Psoas muscle (tissue), 7 donors: ENCODE measurements at regions not wholly inside any gene's neighbourhood (a gene's known extent, or its start where the extent isn't known, plus 50 kb on each side); places are given as distances from the start of the nearest gene placed in this dataset.

Experiments
- ATAC-seq, 4 donors: fragments of 200-7000 bp; cut with Tn5 transposase; one replicate each; pipeline ENCODE4 v1.9.1; 2020; ENCODE audit warnings: moderate library complexity in 3 of 4, mild to moderate bottlenecking in 2 of 4
- DNase-seq, 2 donors: peaks; one replicate each; pipeline ENCODE4 v3.0.0-alpha.2; 2020
- H3K27ac ChIP-seq: fragments of 200-600 bp; one replicate; pipeline ENCODE4 v1.8.0; 2022
- H3K27me3 ChIP-seq, 3 donors: fragments of 200-600 bp in 1 of 3; one replicate each; pipeline versions ENCODE4 v1.6.1 to v1.8.0; 2013 to 2022; ENCODE audit warnings: low read length in 2 of 3, mild to moderate bottlenecking in 2 of 3, moderate library complexity in 1 of 3; ENCODE audit not compliant: insufficient read depth in 3 of 3
- H3K36me3 ChIP-seq, 2 donors: fragments of 200-600 bp in 1 of 2; one replicate each; pipeline versions ENCODE4 v1.6.1 to v1.8.0; 2013 to 2022; ENCODE audit warnings: low read depth in 1 of 2, mild to moderate bottlenecking in 1 of 2, moderate library complexity in 1 of 2; ENCODE audit not compliant: insufficient read depth in 1 of 2
- H3K4me1 ChIP-seq: fragments of 200-600 bp; one replicate; pipeline ENCODE4 v1.8.0; 2022
- H3K4me3 ChIP-seq: fragments of 200-600 bp; one replicate; pipeline ENCODE4 v1.8.0; 2022; ENCODE audit warnings: mild to moderate bottlenecking
- H3K9me3 ChIP-seq: fragments of 200-600 bp; one replicate; pipeline ENCODE4 v1.8.0; 2022
- CTCF ChIP-seq: fragments of 200-600 bp; IDR thresholded peaks from one replicate; pipeline ENCODE4 v1.8.0; 2022; ENCODE audit warnings: antibody characterized with exemption
- WGBS, 3 donors: extraction: QIAGEN DNeasy Blood & Tissue Kit; methylation state at CpG; one replicate each; pipeline versions ENCODE4 v1.1.6 to v1.1.7; 2013; 5-methylcytosine and 5-hydroxymethylcytosine counted together
- intact Hi-C, 2 donors: fragments of 100-400 bp; cut with DNase I; formaldehyde crosslinking; loops; one replicate each; pipeline versions ENCODE4 v1.11.0 to v1.14.2; 2022
- donor health status: healthy with polysubstance abuse.
- donor health status: DM: no; HTN: no; CAD: no; lungs with moderate emphysema.
- donor health status: Bipolar disorder and iron deficiency.
- donor health status: healthy.
- donor health status: DM: yes; HTN: yes; CAD: no.
- donor health status: DM: no; HTN: no; CAD: no.
- donor health status: DM: yes; HTN: yes; CAD: no.

- ATAC-seq (peak in 1 of 4 donors; percentile 26), DNase-seq (no peak)
- no peaks in the 10 kb centered on the region for H3K27me3 ChIP-seq
- H3K9me3 ChIP-seq, result no peaks in the 10 kb centered on the region
- H3K36me3 ChIP-seq, result no peaks in the 10 kb centered on the region
- no peak overlapping the region for H3K4me3 ChIP-seq
- intact Hi-C loops, result no loop called here
- TF ChIP-seq CTCF, result no peak
- no peaks in the 10 kb centered on the region for H3K4me1 ChIP-seq
- no peak overlapping the region for H3K27ac ChIP-seq
- 89 to 96% (median 89%) methylated on average over 14 of the region's 14 CpGs for WGBS, 3 donors
Observed at GRCh38 chr3:72625602-72626337, 222.5 kb downstream of the SHQ1 start.

DNA sequence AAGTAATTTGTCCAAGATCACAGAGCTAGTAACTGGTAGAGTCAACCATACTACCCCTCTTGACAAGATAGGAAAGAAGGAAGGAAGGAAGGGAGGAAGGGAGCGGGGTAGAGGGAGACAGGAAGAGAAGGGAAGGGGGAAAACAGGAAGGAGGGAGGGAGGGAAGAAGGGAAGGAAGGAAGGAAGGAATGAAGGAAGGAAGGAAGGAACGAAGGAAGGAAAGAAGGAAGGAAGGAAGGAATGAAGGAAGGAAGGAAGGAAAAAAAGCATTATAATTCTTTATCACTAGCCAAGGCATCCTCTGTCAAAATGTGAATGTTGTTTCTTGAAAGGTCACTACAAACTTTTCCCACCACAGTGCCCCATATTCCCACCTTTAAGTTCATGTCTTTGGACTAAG, 223.6 kb downstream of the SHQ1 start:
- no peaks in the 10 kb centered on the region for H3K27me3 ChIP-seq
- 84 to 88% (median 85%) methylated on average over 2 of the region's 2 CpGs for WGBS, 3 donors
- no peaks in the 10 kb centered on the region for H3K4me1 ChIP-seq
- H3K9me3 ChIP-seq, result no peaks in the 10 kb centered on the region
- no peak for DNase-seq
- H3K4me3 ChIP-seq, result no peak overlapping the region
- no peak overlapping the region for H3K27ac ChIP-seq
- no peak for ATAC-seq
- TF ChIP-seq CTCF, result no peak
- no peaks in the 10 kb centered on the region for H3K36me3 ChIP-seq
- intact Hi-C loops, result no loop called here

DNA sequence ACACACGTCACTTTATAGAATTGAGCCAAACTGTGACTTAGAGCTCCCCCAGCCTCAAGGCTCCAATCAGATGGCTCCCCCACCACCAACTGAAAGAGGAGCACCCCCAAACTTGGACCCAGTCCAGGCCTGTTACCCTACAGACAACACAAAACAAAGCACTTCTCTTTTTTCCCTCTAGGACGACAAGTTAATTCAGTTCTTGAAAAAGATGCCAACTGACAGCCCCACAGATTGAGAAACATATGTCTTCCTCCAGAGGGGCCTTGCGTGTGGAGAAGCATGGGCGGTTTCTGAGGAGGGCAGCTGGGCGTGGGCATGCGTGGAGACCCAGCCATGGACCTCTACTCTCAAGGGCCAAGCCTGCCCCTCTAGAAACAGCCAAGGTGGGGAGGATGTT, 229.5 kb downstream of the SHQ1 start:
- DNase-seq (no peak), ATAC-seq (no peak)
- H3K4me1 ChIP-seq, result no peaks in the 10 kb centered on the region
- TF ChIP-seq CTCF, result no peak
- no peaks in the 10 kb centered on the region for H3K27me3 ChIP-seq
- no peaks in the 10 kb centered on the region for H3K36me3 ChIP-seq
- H3K27ac ChIP-seq, result no peak overlapping the region
- WGBS, 3 donors, result 85 to 90% (median 88%) methylated on average over 6 of the region's 6 CpGs
- no peak overlapping the region for H3K4me3 ChIP-seq
- intact Hi-C loops, result no loop called here
- no peaks in the 10 kb centered on the region for H3K9me3 ChIP-seq

DNA sequence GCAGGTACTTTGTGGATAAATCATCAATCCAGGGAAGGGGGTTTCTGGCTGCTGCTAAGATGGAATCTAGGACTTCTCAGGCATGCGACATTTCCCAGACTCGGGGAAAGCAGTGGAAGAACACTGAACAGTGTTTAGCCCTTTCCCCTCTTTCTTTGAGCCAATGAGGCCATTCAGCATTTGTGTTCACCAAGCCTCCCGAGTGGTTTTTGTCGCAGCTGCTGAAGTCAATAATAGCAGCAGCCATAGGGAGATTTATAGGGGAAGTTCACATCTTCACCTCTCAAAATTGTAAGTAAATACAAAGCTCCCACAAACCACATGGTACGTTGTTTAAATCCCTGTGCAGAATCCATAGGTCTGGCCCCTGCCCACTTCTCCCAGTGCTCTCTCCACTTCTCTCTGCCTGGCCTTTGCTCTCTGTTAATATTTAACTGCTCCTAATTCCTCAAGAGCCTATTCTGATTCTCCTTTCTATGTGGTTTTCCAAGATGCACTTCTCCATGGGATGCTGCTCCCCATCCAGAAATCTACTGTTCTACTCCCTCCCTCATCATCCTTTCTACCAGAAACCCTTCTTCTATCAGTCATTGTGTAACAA, 230.7 kb downstream of the SHQ1 start:
- intact Hi-C loops, result no loop called here
- Histone ChIP-seq H3K4me1 (no peaks in the 10 kb centered on the region), H3K27ac (no peak overlapping the region), H3K9me3 (no peaks in the 10 kb centered on the region), H3K4me3 (no peak overlapping the region), H3K36me3 (no peaks in the 10 kb centered on the region), H3K27me3 (no peaks in the 10 kb centered on the region)
- TF ChIP-seq CTCF, result no peak
- DNase-seq (no peak), ATAC-seq (no peak)
- 43 to 65% (median 54%) methylated on average over 5 of the region's 5 CpGs for whole genome bisulfite sequencing, 3 donors

DNA sequence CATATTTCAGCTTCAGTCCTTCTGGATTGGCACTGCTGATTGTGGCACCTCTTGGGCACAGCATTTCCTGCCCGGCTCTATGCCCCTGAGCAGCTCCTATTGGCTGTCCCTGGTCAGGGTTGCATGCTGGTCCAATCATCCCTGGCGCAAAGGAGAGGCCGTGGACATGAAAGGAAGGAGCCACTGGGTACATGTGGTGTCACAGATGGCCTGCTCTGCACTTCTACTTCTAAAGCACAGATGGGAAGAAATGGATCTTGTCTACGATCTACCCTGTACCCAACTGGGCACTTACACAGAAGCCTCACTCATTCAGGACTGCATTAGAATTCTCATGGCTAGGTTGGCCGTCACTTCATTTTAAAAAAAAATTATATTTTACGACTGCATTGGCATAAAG, 232.5 kb downstream of the SHQ1 start:
- ATAC-seq (no peak), DNase-seq (no peak)
- intact Hi-C loops, result no loop called here
- Histone ChIP-seq H3K36me3 (no peaks in the 10 kb centered on the region), H3K27me3 (no peaks in the 10 kb centered on the region), H3K4me3 (no peak overlapping the region), H3K27ac (no peak overlapping the region), H3K4me1 (no peaks in the 10 kb centered on the region), H3K9me3 (no peaks in the 10 kb centered on the region)
- WGBS, 3 donors, result 92 to 96% (median 95%) methylated on average over 6 of the region's 6 CpGs
- no peak for TF ChIP-seq CTCF
